IPS-NIHi11 (cell line): ENCODE measurements at regions not wholly inside any gene's neighbourhood (a gene's known extent, or its start where the extent isn't known, plus 50 kb on each side); places are given as distances from the start of the nearest gene placed in this dataset.
"Not testable (repeated sequence)": the region's sequence is repeated elsewhere in the genome, so short reads cannot be mapped to it uniquely, and the experiment has no call there.

Experiments
- DNase-seq: peaks from one replicate; pipeline ENCODE4 v3.0.0; 2012; ENCODE audit warnings: mixed read lengths, low spot score

GRCh38 chr7:131859147-131859821 lies 302.9 kb upstream of the PODXL start:
- DNase-seq, result peak; percentile 86

DNA sequence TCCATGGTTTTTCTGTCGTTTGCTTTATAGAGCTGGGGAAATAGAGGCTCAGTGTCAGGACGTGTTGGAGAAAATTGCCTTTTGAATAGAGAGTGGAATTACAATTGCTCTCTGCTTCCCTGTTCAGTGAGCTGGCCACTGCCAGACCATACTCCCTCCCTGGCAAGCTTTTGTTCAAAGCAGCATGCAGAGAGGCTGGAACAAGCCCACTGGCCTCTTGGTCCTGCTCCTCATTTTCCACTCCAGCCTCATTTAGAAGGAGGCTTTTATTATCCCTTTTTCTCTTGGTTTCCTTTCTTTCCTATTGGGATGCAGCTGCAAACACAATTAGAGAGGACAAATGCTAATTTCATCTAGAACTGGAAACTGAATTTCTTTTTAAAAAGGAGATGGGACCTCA lies 302.2 kb upstream of the PODXL start:
- no peak for DNase-seq

DNA sequence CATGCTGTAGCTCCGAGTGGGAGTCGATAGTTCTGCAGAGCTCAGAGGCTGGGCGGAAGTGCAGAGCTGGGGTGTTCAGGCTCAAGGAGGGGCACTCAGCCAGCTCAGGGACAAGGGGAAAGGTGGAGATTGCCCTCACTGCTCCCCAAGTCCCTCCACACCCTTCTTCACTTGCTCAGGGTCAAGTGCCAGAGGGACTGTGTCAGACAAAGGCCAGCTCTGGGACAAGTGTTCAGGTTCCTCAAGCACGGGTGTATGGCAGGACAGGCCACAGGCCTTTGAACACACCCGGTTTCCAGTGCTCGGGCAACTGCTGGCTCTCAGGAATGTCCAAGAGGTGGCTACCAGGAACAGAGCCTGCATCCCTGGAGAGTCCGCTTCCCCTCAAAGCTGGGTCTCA lies 293.0 kb upstream of the PODXL start:
- DNase-seq, result no peak

DNA sequence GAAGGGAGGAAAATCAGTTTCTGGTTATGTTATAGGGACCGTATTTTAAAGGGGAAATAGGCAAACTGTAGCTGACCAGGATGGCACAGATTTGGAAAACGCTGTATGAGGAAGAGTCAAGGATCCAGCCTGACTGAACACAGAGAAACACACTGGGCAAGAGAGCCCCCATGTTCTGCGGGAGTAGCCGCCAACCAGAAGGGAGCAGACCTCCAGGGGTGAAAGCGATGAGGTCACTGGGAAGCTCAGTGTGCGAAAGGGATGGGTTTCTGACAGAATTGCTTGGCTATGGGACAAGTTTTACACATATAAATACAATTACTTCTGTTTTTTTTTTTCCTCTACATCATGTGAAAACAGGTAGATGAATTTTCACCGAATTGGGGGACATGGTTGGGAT lies 291.6 kb upstream of the PODXL start:
- DNase-seq, result no peak

DNA sequence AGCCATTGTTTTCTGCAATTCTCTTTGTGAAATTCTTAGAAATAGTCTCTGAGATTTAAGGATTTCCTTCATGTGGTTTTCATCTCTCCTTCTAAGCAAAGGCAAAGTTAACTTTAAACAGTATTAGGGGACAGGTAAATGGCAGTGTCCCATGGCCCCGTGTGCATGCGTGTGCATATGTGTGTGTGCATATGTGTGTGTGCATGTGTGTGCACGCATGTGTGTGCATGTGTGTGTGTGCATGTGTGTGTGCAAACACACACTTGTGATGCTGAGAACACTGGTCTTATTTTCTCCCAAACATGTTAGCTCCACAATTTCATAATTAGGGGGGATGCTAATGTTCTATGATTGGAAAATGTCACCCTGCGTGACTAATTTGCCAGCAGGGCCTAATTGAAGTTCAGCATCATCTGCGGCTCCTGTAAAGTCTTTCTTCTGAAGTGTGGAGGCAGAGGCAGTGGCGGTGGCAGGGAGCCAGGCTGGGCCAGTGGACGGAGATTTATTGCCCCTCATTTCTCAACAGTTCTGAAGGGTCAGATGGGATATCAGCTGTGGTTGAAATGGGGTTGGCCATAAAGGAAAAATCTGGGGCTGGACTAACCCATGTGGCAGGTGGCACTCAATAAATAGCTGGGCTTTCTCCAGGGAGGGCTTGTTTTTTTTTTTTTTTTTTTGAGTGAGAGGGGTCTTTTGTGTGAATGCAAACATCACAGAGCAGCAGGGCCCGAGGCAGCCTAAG lies 289.3 kb upstream of the PODXL start:
- no peak for DNase-seq

GRCh38 chr7:131844369-131844768 lies 287.9 kb upstream of the PODXL start:
- no peak for DNase-seq

DNA sequence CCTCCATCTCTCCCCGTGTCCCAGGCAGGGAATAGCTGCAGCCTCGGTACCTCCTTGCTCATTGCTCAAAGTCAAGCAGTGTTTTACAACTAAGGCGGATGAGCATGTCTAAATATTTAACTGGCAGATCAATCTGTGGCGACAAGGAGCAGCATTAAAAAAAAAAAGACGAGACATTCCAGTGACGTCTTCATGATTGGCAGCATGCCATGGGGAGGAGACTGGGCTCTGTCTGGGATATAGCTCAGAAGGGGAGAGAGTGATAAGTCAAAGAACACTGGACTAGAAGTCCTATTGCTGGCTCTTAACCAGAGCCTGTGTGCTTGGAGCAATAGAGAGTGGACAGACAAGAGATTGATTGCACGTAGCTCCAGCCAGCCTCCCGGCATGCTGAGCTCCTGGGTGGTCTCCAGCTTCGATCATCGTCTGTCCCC lies 287.5 kb upstream of the PODXL start:
- DNase-seq, result no peak

GRCh38 chr7:131839967-131840690 lies 283.7 kb upstream of the PODXL start:
- no peak for DNase-seq

- peak; percentile 51 for DNase-seq
Measured at GRCh38 chr7:131836733-131837132, 280.3 kb upstream of the PODXL start.

GRCh38 chr7:131835141-131835540 lies 278.7 kb upstream of the PODXL start:
- no peak for DNase-seq

DNA sequence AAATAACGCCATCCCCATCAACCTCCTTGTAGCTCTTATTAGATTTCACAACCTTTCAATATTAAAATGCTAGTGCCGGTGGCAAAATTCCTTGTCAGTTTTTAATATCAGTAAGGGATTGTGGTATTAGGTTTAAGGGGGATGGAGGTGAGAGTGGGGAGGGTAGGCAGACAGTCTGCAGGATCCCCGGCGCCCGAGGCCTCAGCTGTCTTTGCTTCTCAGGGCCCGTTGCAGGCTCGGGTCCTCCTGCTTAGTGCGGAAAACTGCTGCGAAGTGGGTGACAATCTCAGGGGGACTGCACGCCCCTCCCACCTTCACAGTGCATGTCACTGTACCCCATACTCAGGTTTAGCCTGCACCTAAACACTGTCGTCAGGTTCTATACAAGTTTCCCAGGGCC lies 274.3 kb upstream of the PODXL start:
- no peak for DNase-seq

GRCh38 chr7:131829947-131830558 lies 273.6 kb upstream of the PODXL start:
- peak; percentile 80 for DNase-seq

DNA sequence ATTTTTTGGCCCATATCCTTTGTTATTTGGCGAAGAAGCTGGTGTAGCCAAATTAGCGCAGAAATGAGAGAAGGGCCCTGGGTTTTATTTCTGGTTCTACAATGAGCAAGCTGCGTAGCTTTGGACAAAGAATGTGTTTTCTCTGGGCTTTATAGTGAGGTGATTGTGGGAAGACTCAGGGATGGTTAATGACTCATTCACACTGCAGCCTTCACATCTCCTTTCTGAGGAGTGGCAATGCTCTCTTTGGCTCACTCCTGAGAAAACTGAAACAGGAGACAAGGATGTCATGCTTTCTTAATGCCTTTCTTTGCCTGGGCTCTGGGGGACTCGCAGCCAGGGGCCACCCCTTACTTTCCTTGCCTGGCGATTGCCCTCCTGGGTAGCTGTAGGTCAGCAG lies 271.0 kb upstream of the PODXL start:
- DNase-seq, result no peak

DNA sequence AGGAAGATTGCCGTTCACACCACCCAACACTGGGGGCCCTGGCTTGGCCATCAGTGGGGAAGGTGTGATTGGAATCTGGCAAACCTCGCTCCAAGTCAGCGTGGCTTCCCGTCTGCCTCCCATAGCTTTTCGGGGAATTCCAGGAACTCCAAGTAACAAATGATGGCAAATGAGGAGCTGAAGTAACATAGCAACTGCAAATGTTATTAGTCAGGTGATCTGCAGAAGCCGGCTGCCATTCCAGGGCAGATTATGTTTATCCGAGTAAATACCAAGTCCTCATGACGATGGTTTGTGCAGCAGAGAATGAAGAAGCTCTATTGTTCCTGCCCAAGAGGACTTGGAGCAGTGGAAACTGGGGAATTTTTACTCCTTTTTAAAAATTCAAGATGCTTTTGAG lies 270.5 kb upstream of the PODXL start:
- no peak for DNase-seq

- not testable (repeated sequence) for DNase-seq
Measured at GRCh38 chr7:131823961-131824440, 267.6 kb upstream of the PODXL start.

- DNase-seq, result peak; percentile 22
Measured at GRCh38 chr7:131819891-131820290, 263.5 kb upstream of the PODXL start.

GRCh38 chr7:131816391-131817007 lies 260.1 kb upstream of the PODXL start:
- no peak for DNase-seq

GRCh38 chr7:131808736-131809135 lies 252.3 kb upstream of the PODXL start:
- DNase-seq, result no peak

GRCh38 chr7:131808156-131808555 lies 251.7 kb upstream of the PODXL start:
- DNase-seq, result not testable (repeated sequence)

DNA sequence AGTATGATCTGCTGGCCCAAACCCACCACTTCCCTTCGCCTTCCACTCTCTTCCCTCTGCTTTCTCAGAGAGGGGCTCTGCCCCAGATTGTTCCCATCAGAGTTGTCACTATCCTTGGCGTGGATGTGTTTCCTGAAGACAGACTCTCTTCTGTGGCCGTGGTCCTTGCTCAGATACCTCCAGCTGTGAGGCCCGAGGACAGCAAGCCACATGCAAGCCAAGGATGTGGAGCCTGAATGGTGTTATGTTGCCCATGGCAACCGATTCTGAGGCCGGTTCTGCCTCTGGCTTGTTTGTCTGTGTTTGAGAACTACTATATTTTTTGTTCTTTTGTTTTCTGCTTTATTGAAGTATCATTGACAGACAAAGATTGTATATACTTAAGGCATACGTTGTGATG lies 247.4 kb upstream of the PODXL start:
- no peak for DNase-seq

- no peak for DNase-seq
Measured at GRCh38 chr7:131802195-131802864, 245.9 kb upstream of the PODXL start.
